GM13977 (cell line): ENCODE measurements at regions not wholly inside any gene's neighbourhood (a gene's known extent, or its start where the extent isn't known, plus 50 kb on each side); places are given as distances from the start of the nearest gene placed in this dataset.

Source experiments
- DNase-seq: peaks from one replicate; pipeline ENCODE4 v3.0.0; 2012; ENCODE audit warnings: low spot score
- CTCF ChIP-seq: IDR thresholded peaks from 2 replicates; pipeline ENCODE4 v1.5.1; 2012; ENCODE audit warnings: mild to moderate bottlenecking, control low read depth; ENCODE audit not compliant: insufficient read depth; ENCODE audit errors: extremely low read depth, missing control alignments
- in situ Hi-C: fragments of 300-500 bp; cut with MboI; formaldehyde crosslinking; loops from one replicate; pipeline ENCODE4 v1.12.0; 2022; ENCODE audit warnings: low sequenced_read_pairs, low pct_unique_long_range_greater_than_20kb, mixed read lengths, inconsistent platforms; ENCODE audit not compliant: unreplicated experiment

DNA sequence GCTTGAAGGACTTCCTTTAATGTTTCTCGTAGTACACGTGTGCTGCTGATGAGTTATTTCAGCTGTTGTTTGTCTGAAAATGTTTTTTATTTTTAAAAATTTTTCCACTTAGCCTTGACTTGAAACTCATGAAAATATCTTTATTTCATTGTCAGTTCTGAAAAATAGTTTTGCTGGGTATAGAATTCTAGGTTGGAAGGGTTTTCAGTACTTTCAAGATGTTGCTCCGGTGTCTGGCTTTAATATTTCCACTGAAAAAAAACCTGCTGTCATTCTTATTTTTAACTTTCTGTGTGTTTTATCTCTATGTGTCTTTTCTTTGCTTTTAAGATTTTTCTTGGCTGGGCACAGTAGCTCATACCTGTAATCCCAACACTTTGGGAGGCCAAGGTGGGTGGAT is 103.8 kb downstream of the UNCX start:
- in situ Hi-C loops = no loop called here
- TF ChIP-seq CTCF = no peak
- DNase-seq = no peak

- TF ChIP-seq CTCF = no peak
- DNase-seq = no peak
- in situ Hi-C loops = no loop called here
Measured at GRCh38 chr7:1339611-1340010, 106.9 kb downstream of the UNCX start.

DNA sequence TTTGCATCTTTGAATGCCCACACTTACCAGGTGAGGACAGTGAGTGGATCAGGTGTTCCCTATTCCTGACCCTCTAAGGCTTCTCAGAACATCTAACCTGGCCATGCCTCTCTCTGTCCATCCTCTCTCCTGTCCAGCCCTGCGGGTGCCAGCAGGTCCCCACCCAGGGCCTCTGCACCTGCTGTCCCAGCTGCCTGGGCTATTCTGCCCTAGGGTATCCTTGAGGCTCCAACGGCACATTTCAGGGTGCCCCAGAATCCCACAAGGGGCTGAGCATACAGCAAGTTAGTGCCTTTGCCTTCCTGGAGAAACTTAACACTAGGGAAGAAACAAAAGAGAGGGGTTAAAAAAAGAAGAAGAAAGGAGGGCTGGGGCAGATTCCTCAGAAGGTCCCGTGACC is 107.4 kb downstream of the UNCX start:
- in situ Hi-C loops = no loop called here
- TF ChIP-seq CTCF = no peak
- no peak for DNase-seq

GRCh38 chr7:1340461-1341360 is 108.0 kb downstream of the UNCX start:
- DNase-seq = no peak
- no peak for TF ChIP-seq CTCF
- in situ Hi-C loops = no loop called here

DNA sequence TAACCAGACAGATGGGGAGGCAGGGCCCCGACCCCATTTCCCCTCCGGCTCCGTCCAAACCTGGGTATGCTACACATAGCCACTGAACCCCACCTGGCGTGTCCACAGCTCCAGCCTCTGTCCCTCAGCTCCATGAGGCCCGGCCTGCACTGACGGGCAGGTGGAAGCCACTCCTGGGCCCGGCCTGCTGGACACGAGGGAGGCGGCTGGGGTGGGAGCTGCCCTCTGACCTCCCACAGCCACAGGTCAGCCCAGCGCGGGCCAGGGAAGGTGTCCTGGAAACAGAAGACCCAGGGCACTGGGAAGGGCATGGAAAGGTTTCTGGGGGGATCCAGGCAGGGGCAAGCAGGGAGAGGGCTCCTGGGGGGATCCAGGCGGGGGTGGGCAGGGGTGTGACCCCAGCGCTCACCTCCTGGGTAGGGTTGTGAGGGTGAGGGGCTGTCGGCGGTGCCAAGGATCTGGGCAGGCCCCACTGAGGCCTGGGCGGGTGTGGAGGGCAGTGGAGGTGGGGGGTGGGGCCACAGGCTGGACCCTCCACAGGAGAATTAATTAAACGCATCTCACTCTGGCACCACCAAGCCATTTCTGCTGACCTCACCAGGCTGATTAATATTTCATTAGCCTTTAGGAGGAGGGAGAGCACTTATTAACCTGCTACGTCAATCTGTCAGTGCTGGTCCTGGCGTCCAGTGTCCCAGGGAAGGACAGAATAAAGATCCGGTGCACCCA is 108.9 kb downstream of the UNCX start:
- in situ Hi-C loops = no loop called here
- no peak for DNase-seq
- TF ChIP-seq CTCF = no peak

DNA sequence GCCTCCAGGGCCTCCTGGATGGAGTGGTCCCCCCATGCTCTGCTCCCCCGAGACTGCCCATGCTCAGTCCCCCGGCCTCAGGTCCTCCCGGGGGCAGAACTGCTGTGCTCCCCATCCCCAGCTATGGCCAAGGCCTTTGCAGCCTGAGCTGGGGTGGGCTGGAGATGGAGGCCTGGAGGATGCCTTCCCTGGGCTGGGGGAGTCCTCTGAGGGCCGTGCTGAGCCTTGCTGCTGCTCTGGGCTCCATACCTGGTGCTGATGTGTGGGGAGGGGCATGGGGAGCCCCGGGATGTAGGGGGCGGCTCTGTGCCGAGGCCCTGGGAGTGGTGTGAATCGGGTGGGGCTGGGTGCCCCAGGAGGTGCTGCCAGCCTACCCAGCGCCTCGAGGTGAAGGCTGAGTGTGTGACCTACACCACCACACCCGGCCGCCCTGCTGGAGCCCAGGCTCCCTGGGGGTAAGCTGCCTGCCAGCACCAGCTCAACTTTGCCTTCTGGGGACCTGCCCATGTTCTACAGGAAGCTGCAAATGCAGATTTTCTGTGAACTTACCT is 109.5 kb downstream of the UNCX start:
- in situ Hi-C loops = no loop called here
- DNase-seq = no peak
- no peak for TF ChIP-seq CTCF
